HL-60 (cell line): ENCODE measurements at regions not wholly inside any gene's neighbourhood (a gene's known extent, or its start where the extent isn't known, plus 50 kb on each side); places are given as distances from the start of the nearest gene placed in this dataset.

Experiments used
- DNase-seq, 2 experiments: peaks; one replicate each; pipeline ENCODE4 v3.0.0-alpha.2; 2010 to 2020; ENCODE audit warnings: low read depth in 1 of 2, low spot score in 1 of 2
- H3K27ac ChIP-seq: fragments of 250-450 bp; sonication (Bioruptor Pico); replicated peaks from 2 replicates; pipeline ENCODE4 v1.5.1; 2020; ENCODE audit warnings: mild to moderate bottlenecking, moderate library complexity
- H3K27me3 ChIP-seq: fragments of 250-450 bp; sonication (Bioruptor Pico); 2 replicates; pipeline ENCODE4 v1.5.1; 2021; ENCODE audit warnings: mild to moderate bottlenecking, moderate library complexity; ENCODE audit not compliant: insufficient read depth, poor library complexity, severe bottlenecking
- H3K4me3 ChIP-seq: replicated peaks from 2 replicates; pipeline ENCODE4 v1.5.1; 2011; ENCODE audit warnings: mild to moderate bottlenecking, control low read depth, low read length; ENCODE audit not compliant: insufficient read depth
- CTCF ChIP-seq: IDR thresholded peaks from one replicate; pipeline ENCODE4 v1.5.1; 2011; ENCODE audit warnings: low read length, control low read depth, inconsistent platforms; ENCODE audit not compliant: insufficient read depth
- GABPA ChIP-seq: IDR thresholded peaks from 2 replicates; pipeline ENCODE4 v1.6.1; 2012; ENCODE audit warnings: low read depth
- POLR2AphosphoS5 ChIP-seq: IDR thresholded peaks from 2 replicates; pipeline ENCODE4 v1.6.1; 2012; ENCODE audit warnings: low read depth
- SPI1 ChIP-seq: IDR thresholded peaks from 2 replicates; pipeline ENCODE4 v1.6.1; 2012; ENCODE audit warnings: low read depth, mild to moderate bottlenecking, borderline replicate concordance
- TF ChIP-seq, protein P1 (sequence below): IDR thresholded peaks from 2 replicates; pipeline ENCODE4 v1.6.1; 2012; ENCODE audit warnings: low read depth; ENCODE audit not compliant: insufficient replicate concordance

- Histone ChIP-seq H3K27ac (no peak overlapping the region), H3K27me3 (no peaks in the 10 kb centered on the region), H3K4me3 (no peak overlapping the region)
- TF ChIP-seq CTCF, result no peak
- TF ChIP-seq POLR2AphosphoS5, result no peak
- TF ChIP-seq SPI1, result no peak
- TF ChIP-seq, protein P1, sequence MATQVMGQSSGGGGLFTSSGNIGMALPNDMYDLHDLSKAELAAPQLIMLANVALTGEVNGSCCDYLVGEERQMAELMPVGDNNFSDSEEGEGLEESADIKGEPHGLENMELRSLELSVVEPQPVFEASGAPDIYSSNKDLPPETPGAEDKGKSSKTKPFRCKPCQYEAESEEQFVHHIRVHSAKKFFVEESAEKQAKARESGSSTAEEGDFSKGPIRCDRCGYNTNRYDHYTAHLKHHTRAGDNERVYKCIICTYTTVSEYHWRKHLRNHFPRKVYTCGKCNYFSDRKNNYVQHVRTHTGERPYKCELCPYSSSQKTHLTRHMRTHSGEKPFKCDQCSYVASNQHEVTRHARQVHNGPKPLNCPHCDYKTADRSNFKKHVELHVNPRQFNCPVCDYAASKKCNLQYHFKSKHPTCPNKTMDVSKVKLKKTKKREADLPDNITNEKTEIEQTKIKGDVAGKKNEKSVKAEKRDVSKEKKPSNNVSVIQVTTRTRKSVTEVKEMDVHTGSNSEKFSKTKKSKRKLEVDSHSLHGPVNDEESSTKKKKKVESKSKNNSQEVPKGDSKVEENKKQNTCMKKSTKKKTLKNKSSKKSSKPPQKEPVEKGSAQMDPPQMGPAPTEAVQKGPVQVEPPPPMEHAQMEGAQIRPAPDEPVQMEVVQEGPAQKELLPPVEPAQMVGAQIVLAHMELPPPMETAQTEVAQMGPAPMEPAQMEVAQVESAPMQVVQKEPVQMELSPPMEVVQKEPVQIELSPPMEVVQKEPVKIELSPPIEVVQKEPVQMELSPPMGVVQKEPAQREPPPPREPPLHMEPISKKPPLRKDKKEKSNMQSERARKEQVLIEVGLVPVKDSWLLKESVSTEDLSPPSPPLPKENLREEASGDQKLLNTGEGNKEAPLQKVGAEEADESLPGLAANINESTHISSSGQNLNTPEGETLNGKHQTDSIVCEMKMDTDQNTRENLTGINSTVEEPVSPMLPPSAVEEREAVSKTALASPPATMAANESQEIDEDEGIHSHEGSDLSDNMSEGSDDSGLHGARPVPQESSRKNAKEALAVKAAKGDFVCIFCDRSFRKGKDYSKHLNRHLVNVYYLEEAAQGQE, result no peak
- no peak for TF ChIP-seq GABPA
- DNase-seq, result no peak
Measured at GRCh38 chr10:110408203-110408871, 89.4 kb upstream of the DUSP5 start.

- no peak for TF ChIP-seq CTCF
- TF ChIP-seq, protein P1, result no peak
- TF ChIP-seq GABPA, result no peak
- no peak for TF ChIP-seq SPI1
- TF ChIP-seq POLR2AphosphoS5, result no peak
- Histone ChIP-seq H3K27ac (no peak overlapping the region), H3K4me3 (no peak overlapping the region), H3K27me3 (no peaks in the 10 kb centered on the region)
- no peak for DNase-seq
Measured at GRCh38 chr10:110408943-110409342, 88.8 kb upstream of the DUSP5 start.

DNA sequence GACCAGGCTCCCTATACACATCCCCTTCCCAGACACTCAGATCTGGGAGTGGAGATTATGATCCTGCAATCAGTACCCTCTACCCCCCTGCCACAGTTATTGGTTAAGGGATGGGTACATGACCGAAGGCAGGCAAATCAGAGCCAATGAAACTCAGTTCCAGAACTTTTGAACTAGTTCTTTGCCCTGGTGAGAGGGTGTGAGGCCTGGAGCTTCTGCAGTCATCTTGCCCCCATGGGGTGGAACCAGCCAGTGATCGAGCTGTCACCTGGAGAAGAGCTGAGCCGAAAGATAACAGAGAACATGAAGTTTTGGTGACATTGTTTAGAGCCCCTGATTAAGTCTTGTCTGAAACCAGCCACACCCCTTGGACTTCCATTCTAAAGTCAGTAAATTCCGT is 88.2 kb upstream of the DUSP5 start:
- no peaks in the 10 kb centered on the region for H3K27me3 ChIP-seq
- H3K4me3 ChIP-seq, result no peak overlapping the region
- no peak for TF ChIP-seq GABPA
- TF ChIP-seq POLR2AphosphoS5, result no peak
- no peak for TF ChIP-seq SPI1
- no peak for TF ChIP-seq CTCF
- TF ChIP-seq, protein P1, result no peak
- H3K27ac ChIP-seq, result no peak overlapping the region
- no peak for DNase-seq
